B cell (primary cell): ENCODE measurements at regions not wholly inside any gene's neighbourhood (a gene's known extent, or its start where the extent isn't known, plus 50 kb on each side); places are given as distances from the start of the nearest gene placed in this dataset.

ENCODE experiments used
- ATAC-seq: fragments of 200-7000 bp; cut with Tn5 transposase; one replicate; pipeline ENCODE4 v1.10.0; 2021; ENCODE audit warnings: low read depth, mild to moderate bottlenecking, moderate number of reproducible peaks, moderate library complexity
- CTCF ChIA-PET: fragments of 350-600 bp; sonication (Branson Sonifier 250); formaldehyde crosslinking; loops from one replicate; lab custom pipeline; 2021; ENCODE audit warnings: antibody characterized with exemption, inconsistent platforms; lab: Charles Lee
- POLR2A ChIA-PET: fragments of 350-600 bp; sonication (Branson Sonifier 250); formaldehyde crosslinking; loops from one replicate; lab custom pipeline; 2021; ENCODE audit warnings: antibody characterized with exemption; lab: Charles Lee
- DNase-seq: peaks from one replicate; pipeline ENCODE4 v3.0.0; 2013
- H2AFZ ChIP-seq: 2 replicates; pipeline ENCODE4 v1.6.1; 2012; ENCODE audit warnings: mild to moderate bottlenecking, low read depth, low read length; ENCODE audit not compliant: insufficient read depth, poor library complexity, severe bottlenecking
- H3K27ac ChIP-seq, 2 donors: 1 replicate in 1 of 2; 2 replicates in 1 of 2; pipeline ENCODE4 v1.5.1; 2012 to 2013; ENCODE audit warnings: low read length in 2 of 2, mild to moderate bottlenecking in 2 of 2, moderate library complexity in 1 of 2
- H3K27me3 ChIP-seq, 4 experiments: fragments of 200-600 bp in 1 of 4; sonication (generic) in 1 of 4; replicated peaks in 1 of 4; 1 replicate in 2 of 4; 2 replicates in 2 of 4; pipeline versions ENCODE4 v1.6.1 to v1.7.0; 2013 to 2016; ENCODE audit warnings: low read length in 3 of 4, mild to moderate bottlenecking in 2 of 4, mixed read lengths in 1 of 4, moderate library complexity in 1 of 4; ENCODE audit not compliant: insufficient read depth in 4 of 4, control insufficient read depth in 3 of 4; ENCODE audit errors: control extremely low read depth in 1 of 4
- H3K36me3 ChIP-seq, 2 experiments: replicated peaks in 1 of 2; 1 replicate in 1 of 2; 2 replicates in 1 of 2; pipeline versions ENCODE4 v1.6.1 to v1.7.1; 2013; ENCODE audit warnings: low read length in 1 of 2; ENCODE audit not compliant: insufficient read depth in 2 of 2, control insufficient read depth in 1 of 2; ENCODE audit errors: control extremely low read depth in 1 of 2, extremely low read depth in 1 of 2
- H3K4me1 ChIP-seq, 2 donors: fragments of 200-600 bp in 1 of 2; sonication (generic) in 1 of 2; 1 replicate in 1 of 2; 2 replicates in 1 of 2; pipeline versions ENCODE4 v1.5.1 to v1.6.1; 2013 to 2017; ENCODE audit warnings: low read length in 2 of 2; ENCODE audit not compliant: control insufficient read depth in 2 of 2, insufficient read depth in 2 of 2
- H3K4me2 ChIP-seq: replicated peaks from 2 replicates; pipeline ENCODE3; 2012; ENCODE audit warnings: mild to moderate bottlenecking, low read depth, low read length; ENCODE audit not compliant: poor library complexity, severe bottlenecking
- H3K4me3 ChIP-seq, 5 experiments: fragments of 200-600 bp in 1 of 5; sonication (generic) in 1 of 5; 1 replicate in 3 of 5; 2 replicates in 2 of 5; pipeline versions ENCODE4 v1.5.1 to v1.7.0; 2011 to 2016; ENCODE audit warnings: low read length in 4 of 5, mild to moderate bottlenecking in 4 of 5, low read depth in 2 of 5, control low read depth in 1 of 5, moderate library complexity in 1 of 5; ENCODE audit not compliant: insufficient read depth in 1 of 5; ENCODE audit errors: control extremely low read depth in 1 of 5, extremely low read depth in 1 of 5
- H3K79me2 ChIP-seq: fragments of 200-600 bp; sonication (generic); one replicate; pipeline ENCODE4 v1.6.0; 2016; ENCODE audit warnings: low read length; ENCODE audit not compliant: control insufficient read depth, insufficient read depth
- H3K9ac ChIP-seq: fragments of 200-600 bp; sonication (generic); 2 replicates; pipeline ENCODE4 v1.6.1; 2017; ENCODE audit warnings: mild to moderate bottlenecking, low read length, moderate library complexity
- H3K9me3 ChIP-seq, 3 donors: one replicate each; pipeline versions ENCODE4 v1.6.1 to v1.7.1; 2013; ENCODE audit warnings: low read length in 2 of 3; ENCODE audit not compliant: control insufficient read depth in 2 of 3, insufficient read depth in 1 of 3; ENCODE audit errors: control extremely low read depth in 1 of 3
- H4K20me1 ChIP-seq: 2 replicates; pipeline ENCODE4 v1.6.0; 2012; ENCODE audit warnings: mild to moderate bottlenecking, low read length; ENCODE audit not compliant: insufficient read depth, control insufficient read depth, poor library complexity, severe bottlenecking
- H3K27ac Mint-ChIP-seq: one replicate; pipeline ENCODE4 v1.8.0; 2021; ENCODE audit warnings: mixed read lengths
- H3K27me3 Mint-ChIP-seq: one replicate; pipeline ENCODE4 v1.8.0; 2021; ENCODE audit warnings: mixed read lengths
- H3K4me1 Mint-ChIP-seq: one replicate; pipeline ENCODE4 v1.8.0; 2021; ENCODE audit warnings: mixed read lengths
- H3K4me3 Mint-ChIP-seq: one replicate; pipeline ENCODE4 v1.8.0; 2021; ENCODE audit warnings: mixed read lengths
- H3K9me3 Mint-ChIP-seq: one replicate; pipeline ENCODE4 v1.8.0; 2022; ENCODE audit warnings: mixed read lengths; ENCODE audit not compliant: insufficient read depth
- CTCF ChIP-seq: fragments of 200-600 bp; IDR thresholded peaks from one replicate; pipeline ENCODE4 v1.8.0; 2022; ENCODE audit warnings: antibody characterized with exemption, mild to moderate bottlenecking
- EZH2 ChIP-seq: IDR thresholded peaks from 2 replicates; pipeline ENCODE4 v1.6.1; 2012; ENCODE audit warnings: borderline replicate concordance, low read depth, mild to moderate bottlenecking, moderate library complexity, low read length; ENCODE audit not compliant: insufficient read depth, poor library complexity, severe bottlenecking
- WGBS: methylation state at CpG from one replicate; pipeline ENCODE4 v1.1.5; 2013; ENCODE audit warnings: missing lambda C conversion rate; ENCODE audit not compliant: insufficient coverage; 5-methylcytosine and 5-hydroxymethylcytosine counted together
- intact Hi-C: fragments of 100-400 bp; cut with micrococcal nuclease; formaldehyde crosslinking; loops from one replicate; pipeline ENCODE4 v1.10.0; 2022

DNA sequence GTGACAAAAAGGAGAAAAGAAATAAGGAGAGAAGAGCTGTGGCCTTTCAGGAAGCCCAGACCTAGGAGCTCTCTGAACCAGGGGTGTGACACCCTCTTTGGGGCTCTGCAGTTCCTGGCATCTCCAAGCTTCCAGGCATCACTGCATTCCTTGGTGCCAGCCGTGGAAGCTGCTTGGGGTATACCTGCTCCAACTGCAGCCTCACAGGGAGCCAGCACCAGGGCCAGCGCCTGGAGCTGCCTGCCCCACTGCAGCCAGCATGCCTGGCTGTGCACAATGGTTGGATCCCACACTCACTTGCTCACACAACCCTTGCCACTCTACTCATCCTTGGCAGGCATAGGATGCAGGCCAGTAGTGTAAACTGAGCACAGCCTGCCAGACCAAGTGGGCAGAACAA lies 242.1 kb upstream of the GJE1 start:
- CTCF ChIA-PET: no interaction called here
- Histone ChIP-seq H2AFZ (no peak overlapping the region), H3K4me1 (no peaks in the 10 kb centered on the region), H3K36me3 (no peaks in the 10 kb centered on the region), H3K27ac (no peak overlapping the region), H3K4me2 (no peak overlapping the region), H3K4me3 (no peak overlapping the region), H3K9me3 (peaks cover 0 to 21% (median 2%) of the 10 kb centered on the region in 3 donors), H3K9ac (no peak overlapping the region), H3K27me3 (no peaks in the 10 kb centered on the region), H4K20me1 (no peaks in the 10 kb centered on the region), H3K79me2 (no peaks in the 10 kb centered on the region)
- H3K4me1 Mint-ChIP-seq: no peaks in the 10 kb centered on the region
- no peak for TF ChIP-seq EZH2
- no peak for TF ChIP-seq CTCF
- H3K27ac Mint-ChIP-seq: no peak overlapping the region
- no peak overlapping the region for H3K4me3 Mint-ChIP-seq
- 86% methylated on average over 2 of the region's 2 CpGs for WGBS
- POLR2A ChIA-PET: no interaction called here
- no peaks in the 10 kb centered on the region for H3K27me3 Mint-ChIP-seq
- no peak for DNase-seq
- intact Hi-C loops: no loop called here
- H3K9me3 Mint-ChIP-seq: no peaks in the 10 kb centered on the region
- ATAC-seq: no peak

- intact Hi-C loops: no loop called here
- H3K4me3 Mint-ChIP-seq: no peak overlapping the region
- H3K4me2 ChIP-seq: no peak overlapping the region
Observed at GRCh38 chr6:141884850-141885249, 247.9 kb upstream of the GJE1 start.

More at GRCh38 chr6:141884850-141885249, 247.9 kb upstream of the GJE1 start:
- no peaks in the 10 kb centered on the region for H3K36me3 ChIP-seq
- POLR2A ChIA-PET: no interaction called here
- Mint-ChIP-seq H3K9me3 (peaks cover 9% of the 10 kb centered on the region), H3K27me3 (no peaks in the 10 kb centered on the region), H3K27ac (no peak overlapping the region), H3K4me1 (no peaks in the 10 kb centered on the region)
- H3K27ac ChIP-seq: no peak overlapping the region
- DNase-seq (no peak), ATAC-seq (no peak)
- CTCF ChIA-PET: no interaction called here
- H4K20me1 ChIP-seq: no peaks in the 10 kb centered on the region
- no peak overlapping the region for H3K9ac ChIP-seq
- no peaks in the 10 kb centered on the region for H3K4me1 ChIP-seq
- H3K79me2 ChIP-seq: no peaks in the 10 kb centered on the region
- no CpG with 5 or more reads among the region's 2 CpGs for WGBS
- no peak overlapping the region for H3K4me3 ChIP-seq
- H3K9me3 ChIP-seq: peaks cover 0 to 12% (median 2%) of the 10 kb centered on the region in 3 donors
- no peaks in the 10 kb centered on the region for H3K27me3 ChIP-seq
- H2AFZ ChIP-seq: no peak overlapping the region
- TF ChIP-seq CTCF (no peak), EZH2 (no peak)
